ENCODE measurements at regions not wholly inside any gene's neighbourhood (a gene's known extent, or its start where the extent isn't known, plus 50 kb on each side); places are given as distances from the start of the nearest gene placed in this dataset.

- WGBS (ENCODE audit: insufficient coverage) = 93% methylated on average over 3 of the region's 7 CpGs
- Mint-ChIP-seq H3K27ac (no peak overlapping the region), H3K4me1 (no peaks in the 10 kb centered on the region), H3K4me3 (no peak overlapping the region), H3K9me3 (peaks cover 0 to 3% (median 0%) of the 10 kb centered on the region in 7 donors), H3K36me3 (no peaks in the 10 kb centered on the region), H3K27me3 (ENCODE audit: low read depth in 3 of 3) (peaks cover 0 to 3% (median 0%) of the 10 kb centered on the region in 3 donors)
- Histone ChIP-seq H4K20me1 (ENCODE audit: insufficient read depth, low read length) (no peaks in the 10 kb centered on the region), H3K4me2 (replicated peaks; ENCODE audit: extremely low read depth, low read length, poor library complexity, severe bottlenecking) (no peak overlapping the region), H3K36me3 (replicated peaks in 1 of 2; ENCODE audit: control insufficient read depth in 1 of 2, insufficient read depth in 2 of 2, low read length in 2 of 2) (no peaks in the 10 kb centered on the region), H2AFZ (ENCODE audit: insufficient read depth, low read depth, low read length, poor library complexity, severe bottlenecking) (no peak overlapping the region), H3K4me1 (ENCODE audit: control insufficient read depth in 1 of 2, insufficient read depth in 2 of 2, low read length in 2 of 2) (no peaks in the 10 kb centered on the region), H3K4me3 (replicated peaks in 1 of 3; ENCODE audit: low read depth in 2 of 3, low read length in 3 of 3) (no peak overlapping the region), H3K9ac (ENCODE audit: insufficient read depth, low read length, poor library complexity, severe bottlenecking) (no peak overlapping the region), H3K9me3 (replicated peaks in 1 of 2; ENCODE audit: control insufficient read depth in 1 of 2, insufficient read depth in 1 of 2, low read length in 2 of 2) (no peaks in the 10 kb centered on the region), H3K79me2 (ENCODE audit: insufficient read depth, low read length) (no peaks in the 10 kb centered on the region), H3K27me3 (ENCODE audit: control insufficient read depth in 2 of 2, insufficient read depth in 2 of 2, low read length in 2 of 2) (no peaks in the 10 kb centered on the region), H3K27ac (ENCODE audit: low read depth in 1 of 2, low read length in 2 of 2) (no peak overlapping the region)
- no peak for DNase-seq
- intact Hi-C loops (cut with micrococcal nuclease) = no loop called here
- no peak for TF ChIP-seq CTCF (IDR thresholded peaks at IDR 0.05)
These were observed 91.3 kb upstream of the GGTLC1 start for GRCh38 chr20:24079661-24080412.

- Histone ChIP-seq H2AFZ (ENCODE audit: insufficient read depth, low read depth, low read length, poor library complexity, severe bottlenecking) (no peak overlapping the region), H3K79me2 (ENCODE audit: insufficient read depth, low read length) (no peaks in the 10 kb centered on the region), H3K36me3 (replicated peaks in 1 of 2; ENCODE audit: control insufficient read depth in 1 of 2, insufficient read depth in 2 of 2, low read length in 2 of 2) (no peaks in the 10 kb centered on the region), H3K27me3 (ENCODE audit: control insufficient read depth in 2 of 2, insufficient read depth in 2 of 2, low read length in 2 of 2) (no peaks in the 10 kb centered on the region), H3K4me1 (ENCODE audit: control insufficient read depth in 1 of 2, insufficient read depth in 2 of 2, low read length in 2 of 2) (no peaks in the 10 kb centered on the region), H4K20me1 (ENCODE audit: insufficient read depth, low read length) (no peaks in the 10 kb centered on the region), H3K27ac (ENCODE audit: low read depth in 1 of 2, low read length in 2 of 2) (no peak overlapping the region), H3K4me2 (replicated peaks; ENCODE audit: extremely low read depth, low read length, poor library complexity, severe bottlenecking) (no peak overlapping the region), H3K9ac (ENCODE audit: insufficient read depth, low read length, poor library complexity, severe bottlenecking) (no peak overlapping the region), H3K9me3 (replicated peaks in 1 of 2; ENCODE audit: control insufficient read depth in 1 of 2, insufficient read depth in 1 of 2, low read length in 2 of 2) (no peaks in the 10 kb centered on the region), H3K4me3 (replicated peaks in 1 of 3; ENCODE audit: low read depth in 2 of 3, low read length in 3 of 3) (no peak overlapping the region)
- Mint-ChIP-seq H3K27ac (no peak overlapping the region), H3K36me3 (no peaks in the 10 kb centered on the region), H3K4me1 (no peaks in the 10 kb centered on the region), H3K27me3 (ENCODE audit: low read depth in 3 of 3) (peaks cover 0 to 1% (median 0%) of the 10 kb centered on the region in 3 donors), H3K9me3 (peaks cover 0 to 3% (median 0%) of the 10 kb centered on the region in 7 donors), H3K4me3 (no peak overlapping the region)
- TF ChIP-seq CTCF (IDR thresholded peaks at IDR 0.05) = no peak
- DNase-seq = no peak
- intact Hi-C loops (cut with micrococcal nuclease) = no loop called here
These were observed 88.6 kb upstream of the GGTLC1 start for GRCh38 chr20:24077145-24077544.

All from CD14-positive monocyte (primary cell).